ENCODE measurements at regions not wholly inside any gene's neighbourhood (a gene's known extent, or its start where the extent isn't known, plus 50 kb on each side); places are given as distances from the start of the nearest gene placed in this dataset.

GRCh38 chr1:199132006-199132405 lies 493.2 kb downstream of the PTPRC start:
- no peak for TF ChIP-seq CTCF (IDR thresholded peaks at IDR 0.05; ENCODE audit: poor library complexity, severe bottlenecking)
- no peak for TF ChIP-seq REST (IDR thresholded peaks at IDR 0.05; ENCODE audit: borderline replicate concordance)
- no peak for TF ChIP-seq POLR2AphosphoS5 (IDR thresholded peaks at IDR 0.05)
- TF ChIP-seq RAD21 (conservative IDR thresholded peaks at IDR 0.05): no peak
- TF ChIP-seq EZH2 (IDR thresholded peaks at IDR 0.05; ENCODE audit: borderline replicate concordance, insufficient read depth, low read length, poor library complexity, severe bottlenecking): no peak
- no peak for TF ChIP-seq EP300 (conservative IDR thresholded peaks at IDR 0.05; ENCODE audit: poor library complexity, severe bottlenecking)
- no peak for TF ChIP-seq MXI1 (conservative IDR thresholded peaks at IDR 0.05; ENCODE audit: poor library complexity, severe bottlenecking)
- TF ChIP-seq SMC3 (conservative IDR thresholded peaks at IDR 0.05; ENCODE audit: poor library complexity): no peak
- TF ChIP-seq TAF1 (IDR thresholded peaks at IDR 0.05; ENCODE audit: low read depth): no peak

Measured in neural cell (in vitro differentiated cells).